CD14-positive monocyte (primary cell): ENCODE measurements at regions not wholly inside any gene's neighbourhood (a gene's known extent, or its start where the extent isn't known, plus 50 kb on each side); places are given as distances from the start of the nearest gene placed in this dataset.

Experiments used
- DNase-seq, 3 donors: peaks; one replicate each; pipeline ENCODE4 v3.0.0-alpha.2; 2011 to 2022
- H2AFZ ChIP-seq: 2 replicates; pipeline ENCODE4 v1.6.0; 2012; ENCODE audit warnings: mild to moderate bottlenecking, low read depth, low read length, inconsistent platforms; ENCODE audit not compliant: insufficient read depth, poor library complexity, severe bottlenecking
- H3K27ac ChIP-seq, 2 donors: 1 replicate in 1 of 2; 2 replicates in 1 of 2; pipeline ENCODE4 v1.5.1; 2012 to 2013; ENCODE audit warnings: low read length in 2 of 2, control low read depth in 1 of 2, inconsistent platforms in 1 of 2, low read depth in 1 of 2, mild to moderate bottlenecking in 1 of 2
- H3K27me3 ChIP-seq, 2 donors: one replicate each; pipeline versions ENCODE4 v1.6.0 to v1.6.1; 2011 to 2013; ENCODE audit warnings: low read length in 2 of 2; ENCODE audit not compliant: control insufficient read depth in 2 of 2, insufficient read depth in 2 of 2
- H3K36me3 ChIP-seq, 2 donors: replicated peaks in 1 of 2; 1 replicate in 1 of 2; 2 replicates in 1 of 2; pipeline versions ENCODE4 v1.5.1 to v1.6.1; 2012 to 2013; ENCODE audit warnings: low read length in 2 of 2, control low read depth in 1 of 2, inconsistent platforms in 1 of 2, mild to moderate bottlenecking in 1 of 2; ENCODE audit not compliant: insufficient read depth in 2 of 2, control insufficient read depth in 1 of 2
- H3K4me1 ChIP-seq, 2 donors: 1 replicate in 1 of 2; 2 replicates in 1 of 2; pipeline versions ENCODE4 v1.5.1 to v1.6.1; 2012 to 2013; ENCODE audit warnings: low read length in 2 of 2, control low read depth in 1 of 2, inconsistent platforms in 1 of 2, mild to moderate bottlenecking in 1 of 2, moderate library complexity in 1 of 2; ENCODE audit not compliant: insufficient read depth in 2 of 2, control insufficient read depth in 1 of 2
- H3K4me2 ChIP-seq: replicated peaks from 2 replicates; pipeline ENCODE3; 2012; ENCODE audit warnings: low read length, moderate library complexity, mild to moderate bottlenecking; ENCODE audit not compliant: poor library complexity, severe bottlenecking; ENCODE audit errors: extremely low read depth
- H3K4me3 ChIP-seq, 3 experiments: fragments of 200-600 bp in 1 of 3; sonication (generic) in 1 of 3; replicated peaks in 1 of 3; 1 replicate in 2 of 3; 2 replicates in 1 of 3; pipeline ENCODE4 v1.5.1; 2011 to 2013; ENCODE audit warnings: low read length in 3 of 3, mild to moderate bottlenecking in 3 of 3, control low read depth in 2 of 3, low read depth in 2 of 3, inconsistent platforms in 1 of 3, moderate library complexity in 1 of 3
- H3K79me2 ChIP-seq: 2 replicates; pipeline ENCODE4 v1.6.0; 2012; ENCODE audit warnings: mild to moderate bottlenecking, control low read depth, inconsistent platforms, low read length, moderate library complexity; ENCODE audit not compliant: insufficient read depth
- H3K9ac ChIP-seq: 2 replicates; pipeline ENCODE4 v1.6.0; 2017; ENCODE audit warnings: low read length, mild to moderate bottlenecking; ENCODE audit not compliant: insufficient read depth, poor library complexity, severe bottlenecking
- H3K9me3 ChIP-seq, 2 donors: replicated peaks in 1 of 2; 1 replicate in 1 of 2; 2 replicates in 1 of 2; pipeline versions ENCODE4 v1.5.1 to v1.6.1; 2012 to 2013; ENCODE audit warnings: low read length in 2 of 2, control low read depth in 1 of 2; ENCODE audit not compliant: control insufficient read depth in 1 of 2, insufficient read depth in 1 of 2
- H4K20me1 ChIP-seq: 2 replicates; pipeline ENCODE4 v1.6.0; 2012; ENCODE audit warnings: mild to moderate bottlenecking, low read length, control low read depth, moderate library complexity; ENCODE audit not compliant: insufficient read depth
- H3K27ac Mint-ChIP-seq, 7 donors: one replicate each; pipeline ENCODE4 v1.8.0; 2020; ENCODE audit warnings: mild to moderate bottlenecking in 7 of 7, mixed read lengths in 7 of 7, moderate library complexity in 6 of 7, inconsistent platforms in 2 of 7
- H3K27me3 Mint-ChIP-seq, 3 donors: one replicate each; pipeline ENCODE4 v1.8.0; 2021 to 2022; ENCODE audit warnings: low read depth in 3 of 3, mild to moderate bottlenecking in 3 of 3, mixed read lengths in 3 of 3, moderate library complexity in 3 of 3, inconsistent platforms in 1 of 3
- H3K36me3 Mint-ChIP-seq, 2 donors: one replicate each; pipeline ENCODE4 v1.8.0; 2020; ENCODE audit warnings: mixed read lengths in 2 of 2, inconsistent platforms in 1 of 2, mild to moderate bottlenecking in 1 of 2
- H3K4me1 Mint-ChIP-seq: one replicate; pipeline ENCODE4 v1.8.0; 2020; ENCODE audit warnings: mild to moderate bottlenecking, mixed read lengths
- H3K4me3 Mint-ChIP-seq, 2 donors: one replicate each; pipeline ENCODE4 v1.8.0; 2020; ENCODE audit warnings: mild to moderate bottlenecking in 2 of 2, mixed read lengths in 2 of 2, moderate library complexity in 1 of 2
- H3K9me3 Mint-ChIP-seq, 7 donors: one replicate each; pipeline ENCODE4 v1.8.0; 2020 to 2022; ENCODE audit warnings: mixed read lengths in 7 of 7, mild to moderate bottlenecking in 6 of 7, moderate library complexity in 6 of 7, inconsistent platforms in 2 of 7
- CTCF ChIP-seq: fragments of 200-600 bp; IDR thresholded peaks from one replicate; pipeline ENCODE4 v1.8.0; 2022; ENCODE audit warnings: antibody characterized with exemption, mild to moderate bottlenecking
- WGBS: methylation state at CpG from one replicate; pipeline ENCODE4 v1.1.5; 2013; ENCODE audit warnings: missing lambda C conversion rate; ENCODE audit not compliant: insufficient coverage; 5-methylcytosine and 5-hydroxymethylcytosine counted together
- intact Hi-C, 2 donors: fragments of 100-400 bp; cut with micrococcal nuclease; formaldehyde crosslinking; loops; one replicate each; pipeline versions ENCODE4 v1.15.0 to v1.15.1; 2023

- no peak overlapping the region for H3K4me3 Mint-ChIP-seq
- Histone ChIP-seq H3K27me3 (no peaks in the 10 kb centered on the region), H3K4me1 (no peaks in the 10 kb centered on the region), H3K4me3 (no peak overlapping the region), H3K36me3 (no peaks in the 10 kb centered on the region), H2AFZ (no peak overlapping the region), H4K20me1 (no peaks in the 10 kb centered on the region), H3K9ac (no peak overlapping the region), H3K9me3 (no peaks in the 10 kb centered on the region), H3K27ac (no peak overlapping the region), H3K4me2 (no peak overlapping the region), H3K79me2 (no peaks in the 10 kb centered on the region)
- TF ChIP-seq CTCF: no peak
- H3K27ac Mint-ChIP-seq: no peak overlapping the region
- no peaks in the 10 kb centered on the region for H3K36me3 Mint-ChIP-seq
- peaks cover 0 to 5% (median 5%) of the 10 kb centered on the region in 3 donors for H3K27me3 Mint-ChIP-seq
- intact Hi-C loops: no loop called here
- peaks cover 2% of the 10 kb centered on the region for H3K4me1 Mint-ChIP-seq
- no peak for DNase-seq
- H3K9me3 Mint-ChIP-seq: peaks cover 0 to 3% (median 0%) of the 10 kb centered on the region in 7 donors
- WGBS: 47% methylated on average over 2 of the region's 5 CpGs
Observed at GRCh38 chr4:110352670-110353442, 123.1 kb upstream of the ENPEP start.

- Mint-ChIP-seq H3K27ac (no peak overlapping the region), H3K4me3 (no peak overlapping the region), H3K9me3 (no peaks in the 10 kb centered on the region), H3K36me3 (no peaks in the 10 kb centered on the region), H3K27me3 (peaks cover 0 to 6% (median 0%) of the 10 kb centered on the region in 3 donors), H3K4me1 (no peaks in the 10 kb centered on the region)
- H3K9me3 ChIP-seq: no peaks in the 10 kb centered on the region
- no peak overlapping the region for H3K9ac ChIP-seq
- TF ChIP-seq CTCF: no peak
- no peak overlapping the region for H3K27ac ChIP-seq
- intact Hi-C loops: no loop called here
- DNase-seq: no peak
- WGBS: 0% methylated on average over 1 of the region's 3 CpGs
- H4K20me1 ChIP-seq: no peaks in the 10 kb centered on the region
- no peak overlapping the region for H2AFZ ChIP-seq
- no peak overlapping the region for H3K4me3 ChIP-seq
- H3K4me2 ChIP-seq: no peak overlapping the region
- no peaks in the 10 kb centered on the region for H3K79me2 ChIP-seq
- H3K27me3 ChIP-seq: no peaks in the 10 kb centered on the region
- H3K36me3 ChIP-seq: no peaks in the 10 kb centered on the region
- no peaks in the 10 kb centered on the region for H3K4me1 ChIP-seq
Observed at GRCh38 chr4:110348711-110349383, 127.1 kb upstream of the ENPEP start.
